HEK293T (cell line): ENCODE measurements at regions not wholly inside any gene's neighbourhood (a gene's known extent, or its start where the extent isn't known, plus 50 kb on each side); places are given as distances from the start of the nearest gene placed in this dataset.

Experiments used
- CTCF ChIA-PET: fragments of 350-600 bp; formaldehyde crosslinking; extraction: SDS; loops from one replicate; lab custom pipeline; 2021; ENCODE audit warnings: antibody characterized with exemption, inconsistent platforms; lab: Yijun Ruan, JAX
- POLR2A ChIA-PET: fragments of 350-600 bp; formaldehyde crosslinking; extraction: SDS; loops from one replicate; lab custom pipeline; 2020; ENCODE audit warnings: antibody characterized with exemption, inconsistent platforms; lab: Yijun Ruan, JAX
- DNase-seq: peaks from one replicate; pipeline ENCODE4 v3.0.0; 2012; ENCODE audit warnings: mixed read lengths; ENCODE audit errors: extremely low spot score
- ARNT ChIP-seq: fragments of 450-650 bp; IDR thresholded peaks from 2 replicates; pipeline ENCODE4 v1.6.1; 2017; ENCODE audit warnings: mild to moderate bottlenecking
- BHLHE40 ChIP-seq: fragments of 450-650 bp; IDR thresholded peaks from 2 replicates; pipeline ENCODE4 v1.6.1; 2016; ENCODE audit warnings: mild to moderate bottlenecking, moderate library complexity, borderline replicate concordance
- CTBP1 ChIP-seq: fragments of 450-650 bp; IDR thresholded peaks from 2 replicates; pipeline ENCODE4 v1.6.1; 2016; ENCODE audit warnings: borderline replicate concordance
- ELF4 ChIP-seq: fragments of 450-650 bp; IDR thresholded peaks from 2 replicates; pipeline ENCODE4 v1.6.1; 2017; ENCODE audit warnings: antibody characterized with exemption
- FOXA1 ChIP-seq: fragments of 450-650 bp; IDR thresholded peaks from 2 replicates; pipeline ENCODE4 v1.6.1; 2016; ENCODE audit warnings: mild to moderate bottlenecking
- FOXK2 ChIP-seq: fragments of 450-650 bp; IDR thresholded peaks from 2 replicates; pipeline ENCODE4 v1.6.1; 2016; ENCODE audit warnings: mild to moderate bottlenecking
- FOXM1 ChIP-seq: fragments of 450-650 bp; IDR thresholded peaks from 2 replicates; pipeline ENCODE4 v1.6.1; 2017; ENCODE audit warnings: mild to moderate bottlenecking, borderline replicate concordance
- HDGF ChIP-seq: fragments of 450-650 bp; IDR thresholded peaks from 2 replicates; pipeline ENCODE4 v1.6.1; 2017; ENCODE audit warnings: antibody characterized with exemption, borderline replicate concordance
- L3MBTL2 ChIP-seq: fragments of 450-650 bp; conservative IDR thresholded peaks from 2 replicates; pipeline ENCODE4 v1.6.1; 2016; ENCODE audit warnings: mild to moderate bottlenecking
- LEF1 ChIP-seq: fragments of 450-650 bp; IDR thresholded peaks from 2 replicates; pipeline ENCODE4 v1.6.1; 2017; ENCODE audit warnings: mild to moderate bottlenecking, borderline replicate concordance
- NFRKB ChIP-seq: fragments of 450-650 bp; IDR thresholded peaks from 2 replicates; pipeline ENCODE4 v1.6.1; 2016; ENCODE audit warnings: mild to moderate bottlenecking, moderate library complexity
- SP1 ChIP-seq: fragments of 450-650 bp; IDR thresholded peaks from 2 replicates; pipeline ENCODE4 v1.6.1; 2017
- SUZ12 ChIP-seq: fragments of 450-650 bp; IDR thresholded peaks from 2 replicates; pipeline ENCODE4 v1.6.1; 2016; ENCODE audit warnings: mild to moderate bottlenecking
- TARDBP ChIP-seq: fragments of 450-650 bp; IDR thresholded peaks from 2 replicates; pipeline ENCODE4 v1.6.1; 2016
- ZNF384 ChIP-seq: fragments of 450-650 bp; IDR thresholded peaks from 2 replicates; pipeline ENCODE4 v1.6.1; 2016
- TF ChIP-seq, protein P1 (sequence below): fragments of 450-650 bp; IDR thresholded peaks from 2 replicates; pipeline ENCODE4 v1.6.1; 2016

DNA sequence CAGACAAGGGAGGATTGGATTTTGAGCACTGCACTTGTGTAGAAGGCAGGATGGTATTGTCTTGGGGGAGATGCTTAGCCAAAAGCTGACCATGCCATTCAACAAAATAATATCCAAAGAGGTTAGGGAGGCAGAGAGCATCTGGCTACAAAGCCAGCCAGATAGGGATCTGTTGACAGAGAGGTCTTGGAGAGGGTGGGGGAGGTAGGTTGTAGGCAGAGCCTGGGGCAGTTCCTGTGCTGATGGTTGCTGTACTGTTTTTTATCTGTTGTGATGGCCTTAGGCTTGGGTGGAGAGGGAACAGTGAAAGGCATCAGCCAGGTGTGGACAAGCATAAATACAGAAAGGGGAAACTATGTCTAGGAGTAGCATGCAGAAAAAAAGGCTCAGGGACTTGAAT is 100.9 kb downstream of the AQP4 start:
- CTCF ChIA-PET = no interaction called here
- TF ChIP-seq ELF4 (no peak), LEF1 (no peak), ZNF384 (no peak), FOXM1 (no peak), ARNT (no peak), CTBP1 (no peak)
- POLR2A ChIA-PET = no interaction called here

GRCh38 chr18:26764177-26764576 is 101.3 kb downstream of the AQP4 start:
- no peak for DNase-seq
- ChIA-PET CTCF (no interaction called here), POLR2A (no interaction called here)
- TF ChIP-seq ZNF384 (no peak), SUZ12 (no peak), SP1 (no peak), FOXA1 (no peak), BHLHE40 (no peak), FOXM1 (no peak), HDGF (no peak), ARNT (no peak), FOXK2 (no peak), ELF4 (no peak), TARDBP (no peak), L3MBTL2 (no peak), NFRKB (no peak), LEF1 (no peak), CTBP1 (no peak)
- TF ChIP-seq, protein P1, sequence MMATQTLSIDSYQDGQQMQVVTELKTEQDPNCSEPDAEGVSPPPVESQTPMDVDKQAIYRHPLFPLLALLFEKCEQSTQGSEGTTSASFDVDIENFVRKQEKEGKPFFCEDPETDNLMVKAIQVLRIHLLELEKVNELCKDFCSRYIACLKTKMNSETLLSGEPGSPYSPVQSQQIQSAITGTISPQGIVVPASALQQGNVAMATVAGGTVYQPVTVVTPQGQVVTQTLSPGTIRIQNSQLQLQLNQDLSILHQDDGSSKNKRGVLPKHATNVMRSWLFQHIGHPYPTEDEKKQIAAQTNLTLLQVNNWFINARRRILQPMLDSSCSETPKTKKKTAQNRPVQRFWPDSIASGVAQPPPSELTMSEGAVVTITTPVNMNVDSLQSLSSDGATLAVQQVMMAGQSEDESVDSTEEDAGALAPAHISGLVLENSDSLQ = no peak

More for the DNA sequence above, 100.9 kb downstream of the AQP4 start:
- no peak for DNase-seq

DNA sequence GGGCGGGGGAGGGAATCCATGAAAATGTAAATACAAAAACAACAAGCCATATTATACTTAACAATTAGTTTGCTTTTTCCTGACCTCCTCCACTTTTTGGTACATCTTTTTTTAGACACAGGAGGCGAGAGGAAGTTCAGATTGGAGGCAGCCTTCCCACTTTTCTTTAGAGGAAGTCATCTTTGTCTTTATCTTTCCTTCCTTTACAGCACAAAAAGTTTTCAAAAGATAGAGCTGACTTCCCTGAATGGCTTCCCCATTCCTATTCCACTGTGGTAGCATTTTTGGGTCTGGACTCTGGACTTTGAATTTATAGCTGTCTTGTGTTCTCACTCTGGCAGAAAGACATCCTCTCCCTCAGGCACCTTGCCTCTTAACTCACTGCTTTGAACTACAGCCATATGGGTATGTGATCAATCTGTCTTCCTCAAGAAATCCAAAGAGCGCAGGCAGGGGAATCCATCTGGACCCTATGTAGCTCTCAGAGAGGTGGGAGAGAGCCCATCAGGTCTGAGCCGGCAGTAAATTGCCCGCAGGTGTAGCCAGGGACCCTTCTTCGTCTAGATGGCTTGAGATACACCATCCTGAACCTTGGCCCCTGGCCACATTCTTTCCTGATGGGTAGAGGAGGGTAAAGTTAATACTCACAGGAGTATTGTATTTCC is 101.9 kb downstream of the AQP4 start:
- CTCF ChIA-PET = no interaction called here
- no peak for DNase-seq
- TF ChIP-seq ARNT (no peak), NFRKB (no peak), LEF1 (no peak), BHLHE40 (no peak), L3MBTL2 (no peak), SUZ12 (no peak), ZNF384 (no peak), FOXM1 (no peak)
- POLR2A ChIA-PET = no interaction called here

GRCh38 chr18:26757263-26758019 is 108.1 kb downstream of the AQP4 start:
- POLR2A ChIA-PET = no interaction called here

DNA sequence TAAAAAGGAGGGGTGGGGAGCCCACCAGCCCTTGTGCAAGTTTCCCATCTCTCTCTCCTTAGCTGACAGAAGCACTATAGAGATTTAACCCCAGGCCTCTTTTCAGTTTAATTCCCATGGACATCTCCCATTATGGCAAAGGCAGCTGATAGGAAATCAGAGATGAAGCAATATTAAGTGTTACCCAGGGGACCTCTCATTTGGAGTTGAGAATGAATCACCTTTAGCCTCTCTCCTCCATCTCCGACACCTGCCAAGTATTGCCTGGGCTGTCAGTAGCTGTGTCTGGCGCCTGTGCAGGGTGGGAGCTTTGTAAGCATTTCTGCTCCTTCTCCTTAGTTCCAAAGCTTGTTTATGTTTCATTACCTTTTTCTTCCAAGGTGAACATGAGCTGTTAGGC is 109.0 kb downstream of the AQP4 start:
- CTCF ChIA-PET = interaction anchor here (1.0 to 1.3 kb wide), 2 partner anchors 11 to 15 kb away, joined by 3 to 5 read pairs; no protein-coding TSS in a partner anchor
- POLR2A ChIA-PET = no interaction called here
- DNase-seq = no peak
- TF ChIP-seq, protein P1 = no peak
- TF ChIP-seq ELF4 (no peak), SP1 (no peak), ARNT (no peak), ZNF384 (no peak), TARDBP (no peak), L3MBTL2 (no peak), CTBP1 (no peak), FOXK2 (no peak), LEF1 (no peak), FOXA1 (no peak), FOXM1 (no peak), BHLHE40 (no peak), NFRKB (no peak)

More at GRCh38 chr18:26757263-26758019, 108.1 kb downstream of the AQP4 start:
- no peak for DNase-seq
- CTCF ChIA-PET = interaction anchor here (1.3 kb wide), 1 partner anchor 12 kb away, joined by 5 read pairs; no protein-coding TSS in a partner anchor
- no peak for TF ChIP-seq SP1
- no peak for TF ChIP-seq SUZ12
- TF ChIP-seq L3MBTL2 = no peak
- TF ChIP-seq TARDBP = no peak
- TF ChIP-seq FOXM1 = no peak
- TF ChIP-seq FOXK2 = no peak
- no peak for TF ChIP-seq HDGF
- TF ChIP-seq, protein P1 = no peak
- no peak for TF ChIP-seq CTBP1
- no peak for TF ChIP-seq NFRKB
- TF ChIP-seq LEF1 = no peak
- no peak for TF ChIP-seq ELF4
- TF ChIP-seq ZNF384 = no peak
- TF ChIP-seq BHLHE40 = no peak
- no peak for TF ChIP-seq ARNT
